ENCODE measurements at regions not wholly inside any gene's neighbourhood (a gene's known extent, or its start where the extent isn't known, plus 50 kb on each side); places are given as distances from the start of the nearest gene placed in this dataset.

GRCh38 chr1:96931136-96931535, 209.6 kb downstream of the PTBP2 start:
- Mint-ChIP-seq H3K4me3 (no peak overlapping the region), H3K9me3 (no peaks in the 10 kb centered on the region), H3K27me3 (ENCODE audit: low read depth) (peaks cover 2% of the 10 kb centered on the region), H3K36me3 (ENCODE audit: insufficient read depth) (no peaks in the 10 kb centered on the region), H3K4me1 (ENCODE audit: low read depth) (no peaks in the 10 kb centered on the region)
- no peak for DNase-seq
- no peak for ATAC-seq

GRCh38 chr1:96934282-96934681, 212.7 kb downstream of the PTBP2 start:
- Mint-ChIP-seq H3K36me3 (ENCODE audit: insufficient read depth) (no peaks in the 10 kb centered on the region), H3K9me3 (no peaks in the 10 kb centered on the region), H3K27me3 (ENCODE audit: low read depth) (peaks cover 2% of the 10 kb centered on the region), H3K4me3 (no peak overlapping the region), H3K4me1 (ENCODE audit: low read depth) (no peaks in the 10 kb centered on the region)
- no peak for ATAC-seq
- no peak for DNase-seq

- Mint-ChIP-seq H3K4me3 (no peak overlapping the region), H3K27me3 (ENCODE audit: low read depth) (peaks cover 3% of the 10 kb centered on the region), H3K36me3 (ENCODE audit: insufficient read depth) (no peaks in the 10 kb centered on the region), H3K9me3 (no peaks in the 10 kb centered on the region), H3K4me1 (ENCODE audit: low read depth) (no peaks in the 10 kb centered on the region)
- no peak for DNase-seq
- no peak for ATAC-seq
Measured at GRCh38 chr1:96944432-96945092, 223.0 kb downstream of the PTBP2 start.

- no peaks in the 10 kb centered on the region for H3K9me3 Mint-ChIP-seq
- DNase-seq (no peak), ATAC-seq (no peak)
- H3K36me3 Mint-ChIP-seq (ENCODE audit: insufficient read depth): no peaks in the 10 kb centered on the region
- H3K4me1 Mint-ChIP-seq (ENCODE audit: low read depth): no peaks in the 10 kb centered on the region
- peaks cover 2% of the 10 kb centered on the region for H3K27me3 Mint-ChIP-seq (ENCODE audit: low read depth)
- H3K4me3 Mint-ChIP-seq: no peak overlapping the region
Measured at GRCh38 chr1:96945509-96946084, 224.0 kb downstream of the PTBP2 start.

GRCh38 chr1:96955307-96956012, 233.9 kb downstream of the PTBP2 start:
- no peaks in the 10 kb centered on the region for H3K4me1 Mint-ChIP-seq (ENCODE audit: low read depth)
- peaks cover 2% of the 10 kb centered on the region for H3K27me3 Mint-ChIP-seq (ENCODE audit: low read depth)
- DNase-seq (no peak), ATAC-seq (no peak)
- no peaks in the 10 kb centered on the region for H3K36me3 Mint-ChIP-seq (ENCODE audit: insufficient read depth)
- no peak overlapping the region for H3K4me3 Mint-ChIP-seq
- H3K9me3 Mint-ChIP-seq: no peaks in the 10 kb centered on the region

- DNase-seq (no peak), ATAC-seq (no peak)
- Mint-ChIP-seq H3K4me1 (ENCODE audit: low read depth) (no peaks in the 10 kb centered on the region), H3K4me3 (no peak overlapping the region), H3K27me3 (ENCODE audit: low read depth) (peaks cover 6% of the 10 kb centered on the region), H3K9me3 (no peaks in the 10 kb centered on the region), H3K36me3 (ENCODE audit: insufficient read depth) (no peaks in the 10 kb centered on the region)
Measured at GRCh38 chr1:96962216-96962615, 240.6 kb downstream of the PTBP2 start.

- no peaks in the 10 kb centered on the region for H3K9me3 Mint-ChIP-seq
- no peaks in the 10 kb centered on the region for H3K4me1 Mint-ChIP-seq (ENCODE audit: low read depth)
- H3K36me3 Mint-ChIP-seq (ENCODE audit: insufficient read depth): no peaks in the 10 kb centered on the region
- peaks cover 8% of the 10 kb centered on the region for H3K27me3 Mint-ChIP-seq (ENCODE audit: low read depth)
- ATAC-seq (no peak), DNase-seq (no peak)
- no peak overlapping the region for H3K4me3 Mint-ChIP-seq
Measured at GRCh38 chr1:96962751-96963211, 241.2 kb downstream of the PTBP2 start.

- Mint-ChIP-seq H3K36me3 (ENCODE audit: insufficient read depth) (no peaks in the 10 kb centered on the region), H3K4me3 (no peak overlapping the region), H3K27me3 (ENCODE audit: low read depth) (peaks cover 12% of the 10 kb centered on the region), H3K4me1 (ENCODE audit: low read depth) (no peaks in the 10 kb centered on the region), H3K9me3 (no peaks in the 10 kb centered on the region)
- DNase-seq (no peak), ATAC-seq (no peak)
Measured at GRCh38 chr1:96964761-96965160, 243.2 kb downstream of the PTBP2 start.

- Mint-ChIP-seq H3K4me3 (no peak overlapping the region), H3K4me1 (ENCODE audit: low read depth) (no peaks in the 10 kb centered on the region), H3K27me3 (ENCODE audit: low read depth) (peaks cover 18% of the 10 kb centered on the region), H3K9me3 (no peaks in the 10 kb centered on the region), H3K36me3 (ENCODE audit: insufficient read depth) (no peaks in the 10 kb centered on the region)
- DNase-seq (peak; percentile 69), ATAC-seq (peak; percentile 73 to 77)
Measured at GRCh38 chr1:96966536-96967138, 245.1 kb downstream of the PTBP2 start.

- DNase-seq (no peak), ATAC-seq (no peak)
- H3K9me3 Mint-ChIP-seq: no peaks in the 10 kb centered on the region
- no peak overlapping the region for H3K4me3 Mint-ChIP-seq
- H3K27me3 Mint-ChIP-seq (ENCODE audit: low read depth): peaks cover 21% of the 10 kb centered on the region
- H3K36me3 Mint-ChIP-seq (ENCODE audit: insufficient read depth): no peaks in the 10 kb centered on the region
- H3K4me1 Mint-ChIP-seq (ENCODE audit: low read depth): no peaks in the 10 kb centered on the region
Measured at GRCh38 chr1:96967311-96967710, 245.7 kb downstream of the PTBP2 start.

- Mint-ChIP-seq H3K4me1 (ENCODE audit: low read depth) (no peaks in the 10 kb centered on the region), H3K4me3 (no peak overlapping the region), H3K36me3 (ENCODE audit: insufficient read depth) (no peaks in the 10 kb centered on the region), H3K9me3 (no peaks in the 10 kb centered on the region), H3K27me3 (ENCODE audit: low read depth) (peaks cover 21% of the 10 kb centered on the region)
- ATAC-seq (no peak), DNase-seq (no peak)
Measured at GRCh38 chr1:96968541-96968940, 247.0 kb downstream of the PTBP2 start.

- Mint-ChIP-seq H3K9me3 (no peaks in the 10 kb centered on the region), H3K4me3 (no peak overlapping the region), H3K27me3 (ENCODE audit: low read depth) (peaks cover 24% of the 10 kb centered on the region), H3K4me1 (ENCODE audit: low read depth) (no peaks in the 10 kb centered on the region), H3K36me3 (ENCODE audit: insufficient read depth) (no peaks in the 10 kb centered on the region)
- no peak for ATAC-seq
- DNase-seq: no peak
Measured at GRCh38 chr1:96968983-96969382, 247.4 kb downstream of the PTBP2 start.

- no peak overlapping the region for H3K4me3 Mint-ChIP-seq
- no peaks in the 10 kb centered on the region for H3K9me3 Mint-ChIP-seq
- no peak for DNase-seq
- no peak for ATAC-seq
- no peaks in the 10 kb centered on the region for H3K36me3 Mint-ChIP-seq (ENCODE audit: insufficient read depth)
- no peaks in the 10 kb centered on the region for H3K4me1 Mint-ChIP-seq (ENCODE audit: low read depth)
- peaks cover 26% of the 10 kb centered on the region for H3K27me3 Mint-ChIP-seq (ENCODE audit: low read depth)
Measured at GRCh38 chr1:96969656-96970163, 248.1 kb downstream of the PTBP2 start.

- H3K36me3 Mint-ChIP-seq (ENCODE audit: insufficient read depth): no peaks in the 10 kb centered on the region
- no peak overlapping the region for H3K4me3 Mint-ChIP-seq
- no peaks in the 10 kb centered on the region for H3K9me3 Mint-ChIP-seq
- no peaks in the 10 kb centered on the region for H3K4me1 Mint-ChIP-seq (ENCODE audit: low read depth)
- peaks cover 30% of the 10 kb centered on the region for H3K27me3 Mint-ChIP-seq (ENCODE audit: low read depth)
- DNase-seq (no peak), ATAC-seq (no peak)
Measured at GRCh38 chr1:96971439-96971838, 249.9 kb downstream of the PTBP2 start.
